HG02610 (cell line): ENCODE measurements at regions not wholly inside any gene's neighbourhood (a gene's known extent, or its start where the extent isn't known, plus 50 kb on each side); places are given as distances from the start of the nearest gene placed in this dataset.

Source experiments
- ATAC-seq: cut with Tn5 transposase; IDR thresholded peaks from one replicate; pipeline ENCODE4 v1.9.1; 2021; ENCODE audit warnings: mild to moderate bottlenecking, moderate library complexity; ENCODE audit not compliant: unreplicated experiment

GRCh38 chr6:14706378-14706929, 539.4 kb upstream of the JARID2 start:
- no peak for ATAC-seq

- no peak for ATAC-seq
Observed at GRCh38 chr6:14707276-14707675, 538.6 kb upstream of the JARID2 start.

- no peak for ATAC-seq
Observed at GRCh38 chr6:14707971-14708465, 537.9 kb upstream of the JARID2 start.

- ATAC-seq, result no peak
Observed at GRCh38 chr6:14709066-14709670, 536.7 kb upstream of the JARID2 start.

- no peak for ATAC-seq
Observed at GRCh38 chr6:14709900-14710299, 536.0 kb upstream of the JARID2 start.

GRCh38 chr6:14710421-14710820, 535.4 kb upstream of the JARID2 start:
- ATAC-seq, result no peak

GRCh38 chr6:14711056-14711703, 534.7 kb upstream of the JARID2 start:
- no peak for ATAC-seq

- ATAC-seq, result no peak
Observed at GRCh38 chr6:14711704-14712379, 534.0 kb upstream of the JARID2 start.

GRCh38 chr6:14713008-14713960, 532.6 kb upstream of the JARID2 start:
- ATAC-seq, result no peak

- no peak for ATAC-seq
Observed at GRCh38 chr6:14713966-14714631, 531.8 kb upstream of the JARID2 start.

GRCh38 chr6:14715076-14715475, 530.8 kb upstream of the JARID2 start:
- ATAC-seq, result no peak

- ATAC-seq, result no peak
Observed at GRCh38 chr6:14716499-14717146, 529.2 kb upstream of the JARID2 start.

- no peak for ATAC-seq
Observed at GRCh38 chr6:14717307-14717706, 528.6 kb upstream of the JARID2 start.

GRCh38 chr6:14718861-14719260, 527.0 kb upstream of the JARID2 start:
- no peak for ATAC-seq

GRCh38 chr6:14719270-14719669, 526.6 kb upstream of the JARID2 start:
- ATAC-seq, result no peak

GRCh38 chr6:14720411-14721102, 525.3 kb upstream of the JARID2 start:
- no peak for ATAC-seq

- no peak for ATAC-seq
Observed at GRCh38 chr6:14721103-14721758, 524.6 kb upstream of the JARID2 start.

- ATAC-seq, result no peak
Observed at GRCh38 chr6:14722001-14722562, 523.8 kb upstream of the JARID2 start.
